HUDEP-2 (cell line): ENCODE measurements at regions not wholly inside any gene's neighbourhood (a gene's known extent, or its start where the extent isn't known, plus 50 kb on each side); places are given as distances from the start of the nearest gene placed in this dataset.
"Not testable (repeated sequence)": the region's sequence is repeated elsewhere in the genome, so short reads cannot be mapped to it uniquely, and the experiment has no call there.

Experiments
- DNase-seq, 76 experiments: peaks; one replicate each; lab custom pipeline; 2025; ENCODE audit not compliant: unreplicated experiment in 76 of 76; lab: John Stamatoyannopoulos, UW

DNA sequence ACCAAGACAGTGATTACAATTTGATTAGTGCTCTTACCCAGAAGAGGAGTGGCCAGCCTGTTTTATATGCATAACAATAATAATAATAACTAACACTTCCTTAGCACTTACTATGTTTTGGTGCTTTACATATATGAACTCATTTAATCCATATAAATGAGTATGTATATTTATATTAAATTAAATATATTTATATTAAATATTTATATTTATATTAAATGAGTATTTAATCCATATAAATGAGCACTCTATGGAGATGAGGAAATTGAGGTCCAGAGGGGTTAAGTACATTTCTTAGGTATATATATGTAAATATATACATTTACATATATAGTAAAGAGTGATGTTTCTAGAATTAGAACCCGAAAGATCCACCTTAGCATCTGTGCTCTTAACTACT lies 673.9 kb upstream of the ACVR2A start:
- no peak for DNase-seq

DNA sequence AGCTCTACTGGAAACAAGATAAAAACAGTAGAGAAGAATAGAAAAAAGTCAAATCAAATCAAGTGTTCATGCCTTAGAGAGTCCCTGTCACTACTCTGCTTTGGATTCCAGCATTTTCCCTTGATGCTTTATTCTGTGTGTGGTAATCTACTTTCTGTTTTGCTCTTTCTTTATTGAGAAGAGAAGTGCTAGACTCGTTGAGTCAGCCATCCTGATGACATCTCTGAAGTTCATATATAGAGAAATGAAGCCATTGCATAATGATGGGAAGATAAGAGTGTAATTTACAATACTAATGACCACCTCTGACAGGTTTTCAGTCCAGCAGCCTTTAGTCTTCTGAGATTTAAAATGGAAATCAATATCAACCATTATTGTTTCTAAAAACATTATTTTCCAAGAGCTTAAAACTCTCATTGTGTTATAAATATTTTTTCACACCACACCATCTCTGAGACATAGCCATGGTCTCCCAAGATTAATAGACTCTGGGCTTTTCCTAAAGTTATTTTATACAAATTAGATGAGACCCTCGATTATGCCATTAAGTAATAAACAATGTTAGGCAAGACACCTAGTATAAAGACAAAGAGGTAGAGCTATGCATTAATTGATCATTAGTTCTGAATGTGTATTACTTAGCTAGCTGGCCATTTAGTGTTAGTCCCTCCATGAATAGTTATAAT lies 679.0 kb upstream of the ACVR2A start:
- no peak for DNase-seq

GRCh38 chr2:147164563-147164962 lies 680.3 kb upstream of the ACVR2A start:
- no peak for DNase-seq

DNA sequence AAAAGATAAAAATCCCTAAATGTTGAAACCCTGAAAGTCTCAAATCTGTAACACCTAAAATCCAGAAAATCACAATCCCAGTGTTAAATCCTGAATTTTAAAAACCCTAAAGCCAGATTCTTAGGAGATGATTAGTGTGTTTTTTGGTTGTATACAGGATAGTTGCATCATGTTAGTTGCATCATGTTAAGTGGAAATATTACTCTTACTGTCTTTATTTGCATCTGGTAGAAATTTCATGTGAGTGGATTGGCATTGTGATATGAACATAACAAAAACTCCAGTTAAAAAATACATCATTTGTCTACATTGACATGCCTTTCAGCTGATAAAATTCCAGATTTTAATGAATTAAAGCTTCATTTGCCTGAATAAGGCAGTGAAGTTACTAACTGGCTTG lies 683.1 kb upstream of the ACVR2A start:
- DNase-seq: no peak

GRCh38 chr2:147156970-147157369 lies 687.9 kb upstream of the ACVR2A start:
- DNase-seq: no peak

DNA sequence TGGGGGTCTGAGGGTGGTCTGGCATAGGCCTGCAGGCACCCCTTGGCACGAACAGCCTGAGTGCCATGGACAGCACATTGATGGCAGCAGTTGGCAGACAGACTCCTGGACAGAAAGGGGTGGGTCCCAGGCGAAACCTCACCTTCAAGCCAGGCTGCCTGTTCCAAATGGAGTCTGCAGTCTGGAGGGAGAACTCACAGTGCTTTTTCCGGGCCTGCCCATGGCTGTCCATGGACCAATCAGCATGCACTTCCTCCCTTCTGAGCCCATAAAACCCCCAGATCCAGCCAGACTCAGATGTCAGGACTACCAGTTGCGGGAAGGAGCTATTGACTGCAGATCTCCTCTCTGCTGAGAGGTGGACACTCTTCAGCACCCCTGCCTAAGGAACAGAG lies 694.6 kb upstream of the ACVR2A start:
- DNase-seq: no peak

DNA sequence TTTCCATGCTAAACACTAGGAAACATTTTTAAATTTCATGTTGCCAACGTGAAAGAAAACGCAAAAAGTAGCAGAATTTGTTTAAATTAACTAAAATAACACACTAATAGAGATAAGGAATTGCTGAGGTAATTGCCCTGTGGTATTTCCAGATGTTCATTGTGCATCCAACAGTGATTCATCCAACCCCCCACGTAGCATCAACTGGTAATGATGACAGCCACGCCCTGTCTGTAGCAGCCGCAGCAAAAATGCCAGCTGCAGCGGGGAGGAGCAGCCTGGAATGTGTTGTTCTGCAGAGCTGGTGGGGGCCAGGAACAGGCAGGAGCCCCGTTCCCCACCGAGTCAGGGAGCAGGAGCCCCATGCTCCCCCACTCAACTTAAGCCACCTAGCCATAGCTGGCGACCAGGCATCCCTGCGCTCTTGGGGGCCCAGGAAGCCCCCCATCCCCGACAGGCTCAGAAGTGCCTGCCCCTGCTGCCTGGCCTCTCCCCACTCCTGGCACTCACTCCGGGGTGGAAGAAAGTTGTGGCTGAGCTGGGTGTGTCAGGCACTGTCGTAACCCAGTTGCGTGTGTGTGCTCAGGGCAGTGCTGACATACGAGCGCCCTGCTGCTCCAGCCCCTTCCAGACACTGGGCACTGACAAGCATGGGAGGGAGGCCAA lies 695.1 kb upstream of the ACVR2A start:
- DNase-seq: no peak

DNA sequence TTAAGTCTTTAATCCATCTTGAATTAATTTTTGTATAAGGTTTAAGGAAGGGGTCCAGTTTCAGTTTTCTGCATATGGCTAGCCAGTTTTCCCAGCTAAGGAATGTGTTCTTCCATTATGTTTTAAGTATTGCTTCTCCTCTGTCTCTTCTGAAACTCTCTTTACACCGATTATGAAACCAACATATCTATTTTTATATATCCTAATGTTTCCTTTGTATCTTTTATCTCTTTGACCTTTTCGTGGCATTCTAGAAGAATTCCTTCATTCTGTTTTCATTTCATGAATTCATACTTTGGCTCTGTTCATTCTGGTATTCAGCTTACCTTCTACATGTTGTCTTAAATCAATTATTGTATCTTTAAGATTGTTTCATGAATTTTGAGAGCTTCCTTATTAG lies 697.0 kb upstream of the ACVR2A start:
- DNase-seq: no peak

DNA sequence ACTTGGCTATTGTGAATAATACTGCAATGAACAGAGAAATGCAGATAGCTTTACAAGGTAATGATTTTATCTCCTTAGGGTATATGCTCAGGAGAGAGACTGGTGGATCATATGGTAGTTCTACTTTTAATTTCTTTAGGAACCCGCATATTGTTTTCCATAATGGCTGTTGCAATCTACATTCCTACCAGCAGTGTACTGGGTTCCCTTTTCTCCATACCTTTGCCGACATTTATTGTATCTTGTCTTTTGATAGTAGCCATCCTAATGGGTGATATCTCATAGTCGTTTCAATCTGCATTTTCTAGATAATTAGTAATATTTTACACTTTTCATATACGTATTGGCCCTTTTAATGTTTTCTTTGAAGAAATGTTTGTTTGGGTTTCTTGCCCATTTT lies 702.9 kb upstream of the ACVR2A start:
- DNase-seq: no peak

- DNase-seq: not testable (repeated sequence)
These were observed 705.1 kb upstream of the ACVR2A start for GRCh38 chr2:147139732-147140131.

GRCh38 chr2:147137711-147138110 lies 707.1 kb upstream of the ACVR2A start:
- DNase-seq: no peak

DNA sequence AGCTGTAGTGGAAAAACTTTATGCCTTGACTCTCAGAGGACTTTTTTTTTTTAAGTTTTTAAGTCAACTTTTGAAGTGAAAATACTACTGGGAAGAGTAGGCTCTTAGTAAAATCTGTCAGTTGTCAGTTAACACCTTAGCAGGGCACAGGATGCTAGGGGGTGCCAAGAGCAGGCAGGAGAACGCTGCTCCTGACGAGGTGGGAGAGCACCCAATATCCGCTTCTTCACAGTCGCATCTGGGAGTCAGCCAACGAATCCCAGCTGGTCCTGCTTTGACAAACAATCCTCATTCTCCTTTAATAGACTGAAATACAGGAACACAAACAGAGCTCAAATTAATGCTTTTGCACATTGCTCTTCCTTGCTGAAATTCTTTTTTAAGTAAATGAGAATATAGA lies 709.5 kb upstream of the ACVR2A start:
- no peak for DNase-seq

GRCh38 chr2:147133286-147133908 lies 711.4 kb upstream of the ACVR2A start:
- DNase-seq: no peak

DNA sequence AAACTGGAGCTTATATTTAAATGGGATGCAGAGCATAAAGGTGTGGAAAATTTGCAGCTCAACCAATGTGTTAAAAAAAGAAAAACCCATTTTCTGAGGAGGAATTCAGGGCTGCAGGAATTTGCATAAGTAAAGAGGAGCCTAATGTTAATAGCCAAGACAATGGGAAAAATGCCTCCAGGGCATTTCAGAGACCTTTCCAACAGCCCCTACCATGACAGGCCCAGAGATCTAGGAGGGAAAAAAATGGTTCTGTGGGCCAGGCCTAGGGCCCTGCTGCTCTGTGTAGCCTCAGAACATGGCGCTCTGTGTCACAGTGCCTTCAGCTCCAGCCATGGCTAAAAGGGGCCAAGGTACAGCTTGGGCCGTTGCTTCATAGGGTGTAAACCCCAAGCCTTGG lies 719.7 kb upstream of the ACVR2A start:
- DNase-seq: no peak

GRCh38 chr2:147122944-147123343 lies 721.9 kb upstream of the ACVR2A start:
- no peak for DNase-seq

DNA sequence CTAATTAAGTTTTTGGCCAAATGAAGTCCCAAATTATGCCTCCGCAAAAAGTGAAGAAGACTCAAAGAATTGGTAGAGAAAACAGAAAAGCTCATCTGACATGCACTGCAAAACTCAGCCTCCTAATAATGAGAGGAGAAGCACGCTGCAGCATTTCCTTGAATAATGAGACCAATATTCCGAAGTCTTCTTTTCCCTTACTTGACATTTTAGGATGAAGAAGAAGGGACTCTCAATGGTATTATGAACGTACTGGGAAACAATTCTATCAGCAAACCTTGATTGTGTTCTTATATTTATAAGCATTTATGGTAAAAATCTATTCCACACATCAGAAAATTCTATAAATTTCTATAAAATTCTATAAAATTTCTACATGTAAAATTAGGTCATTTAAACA lies 733.9 kb upstream of the ACVR2A start:
- DNase-seq: no peak

DNA sequence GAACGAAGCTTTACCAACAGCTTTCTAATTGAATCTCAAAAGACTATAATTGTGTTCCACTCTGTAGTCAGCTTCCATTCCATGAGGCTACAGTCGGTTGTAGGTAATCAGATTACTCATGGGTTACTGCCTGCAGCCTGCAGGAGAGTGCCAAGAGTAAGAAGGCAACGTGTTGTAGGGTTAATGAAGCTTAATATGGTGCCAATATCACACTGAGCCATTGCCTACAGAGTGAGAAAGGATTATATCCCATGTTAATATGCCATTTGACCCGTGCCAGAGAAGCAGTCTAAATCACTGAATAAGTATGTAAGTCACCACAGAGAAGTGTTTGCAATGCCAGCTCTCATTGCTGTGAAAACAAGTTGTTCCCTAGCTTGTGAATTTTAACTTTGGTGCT lies 734.5 kb upstream of the ACVR2A start:
- DNase-seq: no peak

GRCh38 chr2:147109291-147109690 lies 735.5 kb upstream of the ACVR2A start:
- no peak for DNase-seq

GRCh38 chr2:147108548-147108947 lies 736.3 kb upstream of the ACVR2A start:
- DNase-seq: no peak

- no peak for DNase-seq
These were observed 742.7 kb upstream of the ACVR2A start for GRCh38 chr2:147101941-147102790.

GRCh38 chr2:147100406-147101035 lies 744.3 kb upstream of the ACVR2A start:
- no peak for DNase-seq
